PC-9 (cell line): ENCODE measurements at regions not wholly inside any gene's neighbourhood (a gene's known extent, or its start where the extent isn't known, plus 50 kb on each side); places are given as distances from the start of the nearest gene placed in this dataset.

Experiments used
- BruUV-seq: library from RNA; stranded (reverse); fragments of 400-500 nt; replicated peaks from 2 replicates; lab custom pipeline; 2021; lab: Mats Ljungman, UMichigan
- CTCF ChIA-PET: fragments of 300-600 bp; sonication (Branson Sonifier 250); formaldehyde crosslinking; loops from one replicate; lab custom pipeline; 2022; ENCODE audit warnings: antibody characterized with exemption; lab: Charles Lee
- POLR2A ChIA-PET: fragments of 300-600 bp; sonication (Branson Sonifier 250); formaldehyde crosslinking; loops from one replicate; lab custom pipeline; 2022; ENCODE audit warnings: antibody characterized with exemption; ENCODE audit not compliant: unreplicated experiment; lab: Charles Lee
- DNase-seq, 2 experiments: peaks; one replicate each; pipeline versions ENCODE4 v3.0.0 to v3.0.0-alpha.2; 2015 to 2022; ENCODE audit warnings: mixed read lengths in 1 of 2
- H2AFZ ChIP-seq: fragments of 200-600 bp; sonication (generic); 2 replicates; pipeline ENCODE4 v1.8.1; 2017; ENCODE audit warnings: antibody characterized with exemption
- H3F3A ChIP-seq: fragments of 200-600 bp; sonication (generic); 2 replicates; pipeline ENCODE4 v1.8.1; 2017; ENCODE audit warnings: antibody characterized with exemption, mild to moderate bottlenecking, low read depth; ENCODE audit not compliant: insufficient read depth
- H3K27ac ChIP-seq: fragments of 200-600 bp; sonication (generic); 2 replicates; pipeline ENCODE4 v1.6.1; 2016; ENCODE audit warnings: mixed run types
- H3K27me3 ChIP-seq: fragments of 200-600 bp; sonication (generic); 2 replicates; pipeline ENCODE4 v1.6.1; 2016; ENCODE audit warnings: low read depth, mixed run types; ENCODE audit not compliant: insufficient read depth
- H3K36me3 ChIP-seq: fragments of 200-600 bp; sonication (generic); 2 replicates; pipeline ENCODE4 v1.6.1; 2016; ENCODE audit warnings: low read depth, mixed run types
- H3K4me1 ChIP-seq: fragments of 200-600 bp; sonication (generic); replicated peaks from 2 replicates; pipeline ENCODE4 v1.6.1; 2016; ENCODE audit warnings: mixed run types; ENCODE audit not compliant: insufficient read depth
- H3K4me2 ChIP-seq: fragments of 200-600 bp; sonication (generic); 2 replicates; pipeline ENCODE4 v1.6.1; 2017; ENCODE audit warnings: mixed run types
- H3K4me3 ChIP-seq: fragments of 200-600 bp; sonication (generic); 2 replicates; pipeline ENCODE4 v1.6.1; 2016; ENCODE audit warnings: mixed run types
- H3K79me2 ChIP-seq: fragments of 200-600 bp; sonication (generic); 2 replicates; pipeline ENCODE4 v1.6.1; 2017; ENCODE audit warnings: low read depth, mixed run types
- H3K9me2 ChIP-seq: fragments of 200-600 bp; sonication (generic); 2 replicates; pipeline ENCODE4 v1.8.1; 2017; ENCODE audit warnings: mild to moderate bottlenecking; ENCODE audit not compliant: insufficient read depth
- H3K9me3 ChIP-seq: fragments of 200-600 bp; sonication (generic); 2 replicates; pipeline ENCODE4 v1.8.1; 2016; ENCODE audit warnings: low read depth; ENCODE audit not compliant: insufficient read depth
- H4K20me1 ChIP-seq: fragments of 200-600 bp; sonication (generic); 2 replicates; pipeline ENCODE4 v1.8.1; 2017; ENCODE audit not compliant: insufficient read depth
- EZH2 ChIP-seq: fragments of 200-600 bp; sonication (generic); IDR thresholded peaks from 2 replicates; pipeline ENCODE4 v1.8.0; 2017; ENCODE audit warnings: antibody characterized with exemption, low read depth
- intact Hi-C: fragments of 100-400 bp; cut with micrococcal nuclease; formaldehyde crosslinking; loops from one replicate; pipeline ENCODE4 v1.10.0; 2022; ENCODE audit not compliant: unreplicated experiment
- TF ChIP-seq, protein P1 (sequence below): fragments of 200-600 bp; sonication (generic); conservative IDR thresholded peaks from 2 replicates; pipeline ENCODE4 v1.6.1; 2017; ENCODE audit warnings: mixed run types, antibody characterized with exemption, mild to moderate bottlenecking, moderate library complexity

GRCh38 chr18:29157905-29158304 is 981.0 kb upstream of the CDH2 start:
- Histone ChIP-seq H3K27ac (no peak overlapping the region), H3K4me2 (no peak overlapping the region), H3K4me3 (no peak overlapping the region), H4K20me1 (no peaks in the 10 kb centered on the region), H3K79me2 (no peaks in the 10 kb centered on the region), H3K36me3 (no peaks in the 10 kb centered on the region), H2AFZ (no peak overlapping the region), H3K9me3 (no peaks in the 10 kb centered on the region), H3K9me2 (no peaks in the 10 kb centered on the region), H3F3A (peaks cover 15% of the 10 kb centered on the region; the same call in 1 of the 2 replicates), H3K27me3 (no peaks in the 10 kb centered on the region), H3K4me1 (peaks cover 23% of the 10 kb centered on the region)
- no peak for DNase-seq
- POLR2A ChIA-PET: no interaction called here
- CTCF ChIA-PET: no interaction called here
- TF ChIP-seq, protein P1, sequence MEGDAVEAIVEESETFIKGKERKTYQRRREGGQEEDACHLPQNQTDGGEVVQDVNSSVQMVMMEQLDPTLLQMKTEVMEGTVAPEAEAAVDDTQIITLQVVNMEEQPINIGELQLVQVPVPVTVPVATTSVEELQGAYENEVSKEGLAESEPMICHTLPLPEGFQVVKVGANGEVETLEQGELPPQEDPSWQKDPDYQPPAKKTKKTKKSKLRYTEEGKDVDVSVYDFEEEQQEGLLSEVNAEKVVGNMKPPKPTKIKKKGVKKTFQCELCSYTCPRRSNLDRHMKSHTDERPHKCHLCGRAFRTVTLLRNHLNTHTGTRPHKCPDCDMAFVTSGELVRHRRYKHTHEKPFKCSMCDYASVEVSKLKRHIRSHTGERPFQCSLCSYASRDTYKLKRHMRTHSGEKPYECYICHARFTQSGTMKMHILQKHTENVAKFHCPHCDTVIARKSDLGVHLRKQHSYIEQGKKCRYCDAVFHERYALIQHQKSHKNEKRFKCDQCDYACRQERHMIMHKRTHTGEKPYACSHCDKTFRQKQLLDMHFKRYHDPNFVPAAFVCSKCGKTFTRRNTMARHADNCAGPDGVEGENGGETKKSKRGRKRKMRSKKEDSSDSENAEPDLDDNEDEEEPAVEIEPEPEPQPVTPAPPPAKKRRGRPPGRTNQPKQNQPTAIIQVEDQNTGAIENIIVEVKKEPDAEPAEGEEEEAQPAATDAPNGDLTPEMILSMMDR: no peak
- no peak for TF ChIP-seq EZH2
- intact Hi-C loops: no loop called here
- no TSS peak for BruUV-seq

GRCh38 chr18:29157057-29157780 is 980.3 kb upstream of the CDH2 start:
- Histone ChIP-seq H3K4me3 (no peak overlapping the region), H3K4me1 (peaks cover 23% of the 10 kb centered on the region), H3K27ac (no peak overlapping the region), H3K9me3 (no peaks in the 10 kb centered on the region), H3K4me2 (no peak overlapping the region; the same call in 1 of the 2 replicates), H3K9me2 (no peaks in the 10 kb centered on the region), H3K36me3 (no peaks in the 10 kb centered on the region), H3F3A (peaks cover 15% of the 10 kb centered on the region; the same call in 1 of the 2 replicates), H2AFZ (no peak overlapping the region), H3K79me2 (no peaks in the 10 kb centered on the region), H4K20me1 (no peaks in the 10 kb centered on the region), H3K27me3 (no peaks in the 10 kb centered on the region)
- BruUV-seq: no TSS peak
- intact Hi-C loops: no loop called here
- TF ChIP-seq, protein P1: no peak
- no peak for TF ChIP-seq EZH2
- ChIA-PET POLR2A (no interaction called here), CTCF (no interaction called here)
- DNase-seq: peak in 1 of 2 experiments; percentile 35

GRCh38 chr18:29156531-29156930 is 979.6 kb upstream of the CDH2 start:
- H3K4me3 ChIP-seq: no peak overlapping the region
- no peaks in the 10 kb centered on the region for H3K27me3 ChIP-seq
- H3K36me3 ChIP-seq: no peaks in the 10 kb centered on the region
- H3K4me2 ChIP-seq: no peak overlapping the region
- H2AFZ ChIP-seq: no peak overlapping the region
- H3F3A ChIP-seq: peaks cover 15% of the 10 kb centered on the region; the same call in 1 of the 2 replicates
- no peaks in the 10 kb centered on the region for H3K9me3 ChIP-seq
- intact Hi-C loops: no loop called here
- ChIA-PET POLR2A (no interaction called here), CTCF (no interaction called here)
- TF ChIP-seq, protein P1: no peak
- TF ChIP-seq EZH2: no peak
- H3K79me2 ChIP-seq: no peaks in the 10 kb centered on the region
- no peak overlapping the region for H3K27ac ChIP-seq
- no peak for DNase-seq
- no peaks in the 10 kb centered on the region for H3K9me2 ChIP-seq
- no peaks in the 10 kb centered on the region for H4K20me1 ChIP-seq
- peaks cover 23% of the 10 kb centered on the region for H3K4me1 ChIP-seq
- BruUV-seq: no TSS peak
